Type B pancreatic cell (in vitro differentiated cells): ENCODE measurements at regions not wholly inside any gene's neighbourhood (a gene's known extent, or its start where the extent isn't known, plus 50 kb on each side); places are given as distances from the start of the nearest gene placed in this dataset.
"Not testable (repeated sequence)": the region's sequence is repeated elsewhere in the genome, so short reads cannot be mapped to it uniquely, and the experiment has no call there.

Experiments
- DNase-seq: peaks from one replicate; pipeline ENCODE4 v3.0.0; 2021; ENCODE audit warnings: mixed read lengths; ENCODE audit not compliant: unreplicated experiment; ENCODE audit errors: extremely low spot score
- H3K27ac Mint-ChIP-seq: 2 replicates; pipeline ENCODE4 v1.8.0; 2021; ENCODE audit warnings: mild to moderate bottlenecking, mixed read lengths
- H3K27me3 Mint-ChIP-seq: 2 replicates; pipeline ENCODE4 v1.8.0; 2021; ENCODE audit warnings: mixed read lengths
- H3K36me3 Mint-ChIP-seq: 2 replicates; pipeline ENCODE4 v1.8.0; 2021; ENCODE audit warnings: mixed read lengths
- H3K4me1 Mint-ChIP-seq: one replicate; pipeline ENCODE4 v1.8.0; 2021; ENCODE audit warnings: mixed read lengths; ENCODE audit not compliant: unreplicated experiment
- H3K4me3 Mint-ChIP-seq: 2 replicates; pipeline ENCODE4 v1.8.0; 2021; ENCODE audit warnings: mild to moderate bottlenecking, mixed read lengths
- H3K9me3 Mint-ChIP-seq: 2 replicates; pipeline ENCODE4 v1.8.0; 2021; ENCODE audit warnings: mixed read lengths
- CTCF ChIP-seq: fragments of 200-600 bp; sonication (generic); conservative IDR thresholded peaks from 2 replicates; pipeline ENCODE4 v1.5.0; 2021; ENCODE audit warnings: antibody characterized with exemption, mild to moderate bottlenecking

- no peak for TF ChIP-seq CTCF
- Mint-ChIP-seq H3K27ac (no peak overlapping the region), H3K4me3 (no peak overlapping the region), H3K4me1 (peaks cover under 1% of the 10 kb centered on the region), H3K27me3 (peaks cover 14% of the 10 kb centered on the region), H3K36me3 (no peaks in the 10 kb centered on the region), H3K9me3 (no peaks in the 10 kb centered on the region)
- DNase-seq: no peak
Observed at GRCh38 chr16:79388396-79388795, 212.1 kb downstream of the MAF start.

DNA sequence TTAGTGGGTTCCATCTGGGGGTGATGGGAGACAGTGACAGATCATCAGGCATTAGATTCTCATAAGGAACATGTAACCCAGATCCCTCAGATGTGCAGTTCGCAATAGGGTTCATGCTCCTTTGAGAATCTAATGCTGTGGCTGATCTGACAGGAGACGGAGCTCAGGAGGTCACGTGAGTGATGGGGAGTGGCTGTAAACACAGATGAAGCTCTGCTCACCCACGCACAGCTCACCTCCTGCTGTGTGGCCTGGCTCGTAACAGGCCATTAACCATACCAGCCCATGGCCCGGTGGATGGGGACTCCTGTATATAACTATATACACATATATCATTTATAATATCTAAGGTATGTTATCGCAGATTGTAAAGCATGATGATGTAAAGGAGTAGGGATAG lies 214.2 kb downstream of the MAF start:
- no peaks in the 10 kb centered on the region for H3K9me3 Mint-ChIP-seq
- H3K36me3 Mint-ChIP-seq: no peaks in the 10 kb centered on the region
- DNase-seq: no peak
- peaks cover 8% of the 10 kb centered on the region for H3K4me1 Mint-ChIP-seq
- no peak overlapping the region for H3K4me3 Mint-ChIP-seq
- no peak for TF ChIP-seq CTCF
- H3K27ac Mint-ChIP-seq: no peak overlapping the region
- H3K27me3 Mint-ChIP-seq: peaks cover 11% of the 10 kb centered on the region

DNA sequence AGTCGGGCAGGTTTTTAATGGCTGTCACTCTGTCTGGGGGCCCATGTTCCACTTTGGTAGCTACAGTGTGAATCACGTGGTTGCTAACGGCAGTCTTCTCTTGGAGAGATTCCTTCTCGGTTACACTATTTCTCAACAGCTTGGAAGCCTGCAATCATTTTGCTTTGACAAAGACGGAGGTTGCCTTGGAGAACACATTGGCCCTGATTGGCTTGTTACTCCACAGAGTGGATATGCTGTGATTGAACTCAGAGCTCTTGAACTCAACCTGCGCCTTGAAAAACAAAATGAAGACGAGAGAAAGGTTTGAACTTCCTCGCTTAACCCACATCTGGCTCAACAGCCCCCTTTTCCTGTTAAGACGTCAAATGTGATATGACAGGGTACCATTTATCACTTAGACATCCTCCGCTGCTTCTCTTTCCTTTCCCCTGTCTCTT lies 218.9 kb downstream of the MAF start:
- Mint-ChIP-seq H3K27ac (no peak overlapping the region), H3K36me3 (no peaks in the 10 kb centered on the region), H3K4me3 (no peak overlapping the region), H3K27me3 (peaks cover 3% of the 10 kb centered on the region), H3K9me3 (no peaks in the 10 kb centered on the region), H3K4me1 (peaks cover 12% of the 10 kb centered on the region)
- DNase-seq: no peak
- TF ChIP-seq CTCF: no peak

DNA sequence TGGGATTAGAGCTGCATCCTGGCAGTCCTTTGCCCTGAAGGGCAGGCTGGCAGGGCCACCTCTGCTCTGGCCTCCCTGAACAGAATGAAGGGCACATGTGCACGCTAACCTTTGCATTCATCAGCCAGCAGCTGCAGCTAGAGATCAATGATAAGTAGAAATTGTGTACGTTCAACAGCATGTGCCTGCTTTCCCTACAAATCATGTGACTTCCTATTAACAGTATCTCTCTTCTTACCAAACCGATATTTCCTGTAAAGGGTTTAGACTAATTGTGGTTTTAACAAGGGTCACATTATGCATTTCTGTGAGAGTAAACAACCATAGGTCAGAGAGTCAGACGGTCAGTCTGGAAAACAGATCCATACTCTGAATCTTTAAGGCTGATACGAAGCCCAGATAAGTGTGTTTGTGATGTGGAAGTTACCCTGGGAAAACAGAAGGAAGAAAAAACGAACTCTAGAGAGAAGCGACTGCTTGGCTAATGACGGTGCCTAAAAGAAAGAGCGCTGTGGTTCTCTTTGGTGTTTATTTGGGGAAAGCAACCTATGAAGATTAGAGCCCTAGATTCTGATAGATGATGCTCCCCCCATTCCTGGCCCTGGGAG lies 219.4 kb downstream of the MAF start:
- peaks cover 12% of the 10 kb centered on the region for H3K4me1 Mint-ChIP-seq
- DNase-seq: no peak
- peak overlapping the region; percentile 27 for H3K4me3 Mint-ChIP-seq
- no peaks in the 10 kb centered on the region for H3K9me3 Mint-ChIP-seq
- no peaks in the 10 kb centered on the region for H3K36me3 Mint-ChIP-seq
- H3K27me3 Mint-ChIP-seq: peaks cover 3% of the 10 kb centered on the region
- no peak overlapping the region for H3K27ac Mint-ChIP-seq
- no peak for TF ChIP-seq CTCF

GRCh38 chr16:79379095-79379494 lies 221.4 kb downstream of the MAF start:
- TF ChIP-seq CTCF: no peak
- Mint-ChIP-seq H3K4me3 (no peak overlapping the region), H3K36me3 (no peaks in the 10 kb centered on the region), H3K4me1 (peaks cover 12% of the 10 kb centered on the region), H3K27me3 (peaks cover 3% of the 10 kb centered on the region), H3K9me3 (no peaks in the 10 kb centered on the region), H3K27ac (no peak overlapping the region)
- DNase-seq: no peak

DNA sequence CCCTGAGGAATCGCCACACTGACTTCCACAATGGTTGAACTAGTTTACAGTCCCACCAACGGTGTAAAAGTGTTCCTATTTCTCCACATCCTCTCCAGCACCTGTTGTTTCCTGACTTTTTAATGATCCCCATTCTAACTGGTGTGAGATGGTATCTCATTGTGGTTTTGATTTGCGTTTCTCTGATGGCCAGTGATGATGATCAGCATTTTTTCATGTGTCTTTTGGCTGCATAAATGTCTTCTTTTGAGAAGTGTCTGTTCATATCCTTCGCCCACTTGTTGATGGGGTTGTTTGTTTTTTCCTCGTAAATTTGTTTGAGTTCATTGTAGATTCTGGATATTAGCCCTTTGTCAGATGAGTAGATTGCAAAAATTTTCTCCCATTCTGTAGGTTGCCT lies 223.5 kb downstream of the MAF start:
- H3K36me3 Mint-ChIP-seq, H3K9me3 Mint-ChIP-seq, H3K4me3 Mint-ChIP-seq, H3K27me3 Mint-ChIP-seq, H3K27ac Mint-ChIP-seq, DNase-seq: not testable (repeated sequence)
- peaks cover 12% of the 10 kb centered on the region for H3K4me1 Mint-ChIP-seq
